A673 (cell line): ENCODE measurements at regions not wholly inside any gene's neighbourhood (a gene's known extent, or its start where the extent isn't known, plus 50 kb on each side); places are given as distances from the start of the nearest gene placed in this dataset.
"Not testable (repeated sequence)": the region's sequence is repeated elsewhere in the genome, so short reads cannot be mapped to it uniquely, and the experiment has no call there.

Experiments used
- BruUV-seq: library from RNA; stranded (reverse); fragments of 400-500 nt; replicated peaks from 2 replicates; lab custom pipeline; 2021; lab: Mats Ljungman, UMichigan
- CTCF ChIA-PET: fragments of 300-600 bp; sonication (Branson Sonifier 250); formaldehyde crosslinking; loops from one replicate; lab custom pipeline; 2022; ENCODE audit warnings: antibody characterized with exemption; lab: Charles Lee
- POLR2A ChIA-PET: fragments of 300-600 bp; sonication (Branson Sonifier 250); formaldehyde crosslinking; loops from one replicate; lab custom pipeline; 2022; ENCODE audit warnings: antibody characterized with exemption; ENCODE audit not compliant: low non-redundant PET; lab: Charles Lee
- DNase-seq: peaks from one replicate; pipeline ENCODE4 v3.0.0-alpha.2; 2015; ENCODE audit warnings: low spot score
- H3K27ac ChIP-seq: fragments of 200-600 bp; sonication (generic); 2 replicates; pipeline ENCODE4 v1.5.1; 2016; ENCODE audit warnings: mixed run types, low read depth, mild to moderate bottlenecking, mixed read lengths, antibody characterized with exemption, low read length; ENCODE audit not compliant: poor library complexity, severe bottlenecking
- H3K27me3 ChIP-seq: fragments of 200-600 bp; sonication (generic); replicated peaks from 2 replicates; pipeline ENCODE4 v1.6.1; 2017; ENCODE audit warnings: mixed run types, low read depth, mild to moderate bottlenecking, mixed read lengths, antibody characterized with exemption, low read length; ENCODE audit not compliant: insufficient read depth, poor library complexity
- H3K36me3 ChIP-seq: fragments of 200-600 bp; sonication (generic); 2 replicates; pipeline ENCODE4 v1.6.1; 2016; ENCODE audit warnings: mixed run types, mild to moderate bottlenecking, mixed read lengths, antibody characterized with exemption, low read length; ENCODE audit not compliant: insufficient read depth, poor library complexity, severe bottlenecking
- H3K4me1 ChIP-seq: fragments of 200-600 bp; sonication (generic); 2 replicates; pipeline ENCODE4 v1.6.1; 2017; ENCODE audit warnings: mixed run types, mild to moderate bottlenecking, mixed read lengths, antibody characterized with exemption, low read length; ENCODE audit not compliant: insufficient read depth, poor library complexity, severe bottlenecking
- H3K4me3 ChIP-seq: fragments of 200-600 bp; sonication (generic); 2 replicates; pipeline ENCODE4 v1.5.1; 2016; ENCODE audit warnings: low read depth, mixed run types, mild to moderate bottlenecking, mixed read lengths, low read length; ENCODE audit not compliant: poor library complexity, severe bottlenecking
- H3K9me3 ChIP-seq: fragments of 200-600 bp; sonication (generic); 2 replicates; pipeline ENCODE4 v1.6.1; 2016; ENCODE audit warnings: mixed run types, low read depth, mild to moderate bottlenecking, mixed read lengths, antibody characterized with exemption, low read length; ENCODE audit not compliant: poor library complexity, severe bottlenecking
- CTCF ChIP-seq: fragments of 300-800, 200-600 bp; sonication (generic); conservative IDR thresholded peaks from 2 replicates; pipeline ENCODE4 v1.5.1; 2017; ENCODE audit warnings: low read depth, mild to moderate bottlenecking, antibody characterized with exemption, low read length, moderate library complexity, mixed read lengths
- EZH2 ChIP-seq: fragments of 200-600 bp; sonication (generic); IDR thresholded peaks from 2 replicates; pipeline ENCODE4 v1.6.1; 2017; ENCODE audit warnings: borderline replicate concordance, low read depth, mild to moderate bottlenecking, mixed read lengths, antibody characterized with exemption, low read length; ENCODE audit not compliant: poor library complexity, severe bottlenecking
- intact Hi-C: fragments of 100-400 bp; cut with micrococcal nuclease; formaldehyde crosslinking; loops from one replicate; pipeline ENCODE4 v1.10.0; 2022; ENCODE audit not compliant: unreplicated experiment

DNA sequence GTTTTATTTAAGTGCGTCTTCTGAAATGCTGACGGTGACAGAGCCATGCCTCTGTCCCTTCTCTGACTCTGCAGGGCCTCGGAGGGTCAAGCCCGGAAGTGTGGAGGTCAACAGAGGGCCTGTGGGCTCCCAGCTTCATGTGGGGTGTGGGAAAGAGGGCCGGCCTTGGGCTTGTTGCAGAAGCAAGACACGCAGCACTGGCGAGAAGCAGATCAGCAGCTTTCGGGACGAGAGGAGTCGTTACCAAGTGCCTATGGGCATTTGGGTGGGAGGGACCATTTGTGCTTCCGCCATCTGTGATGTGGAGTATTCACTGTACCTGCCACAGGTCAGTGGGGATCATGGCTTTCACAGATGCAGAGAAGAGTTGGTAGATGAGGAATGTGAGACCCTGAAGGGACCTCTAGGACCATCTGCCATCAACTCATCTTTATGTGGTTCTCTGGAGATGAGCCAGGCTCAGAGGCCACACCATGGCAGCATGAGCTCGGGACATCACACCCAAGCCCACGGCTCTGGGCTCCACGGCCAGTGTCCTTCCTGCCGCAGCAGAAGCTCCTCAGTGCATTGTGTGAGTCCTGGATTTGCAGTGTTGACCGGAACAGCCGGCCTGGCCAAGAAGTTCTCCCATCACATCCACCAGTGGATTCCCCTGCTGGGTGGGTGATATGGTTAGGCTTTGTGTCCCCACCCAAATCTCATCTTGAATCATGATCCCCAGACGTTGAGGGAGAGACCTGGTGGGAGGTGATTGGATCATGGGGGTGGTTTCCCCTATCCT, 590.7 kb downstream of the TBC1D22A start:
- Histone ChIP-seq H3K27ac (no peak overlapping the region), H3K9me3 (no peaks in the 10 kb centered on the region), H3K27me3 (no peaks in the 10 kb centered on the region), H3K36me3 (no peaks in the 10 kb centered on the region), H3K4me3 (no peak overlapping the region), H3K4me1 (no peaks in the 10 kb centered on the region)
- no peak for DNase-seq
- POLR2A ChIA-PET, result no interaction called here
- BruUV-seq, result no TSS peak
- CTCF ChIA-PET, result no interaction called here
- TF ChIP-seq CTCF (no peak), EZH2 (no peak)
- intact Hi-C loops, result no loop called here

- DNase-seq, result no peak
- no peak overlapping the region for H3K4me3 ChIP-seq
- H3K27me3 ChIP-seq, result no peaks in the 10 kb centered on the region
- no peaks in the 10 kb centered on the region for H3K4me1 ChIP-seq
- no peaks in the 10 kb centered on the region for H3K9me3 ChIP-seq
- no peak for TF ChIP-seq CTCF
- no peak for TF ChIP-seq EZH2
- intact Hi-C loops, result no loop called here
- CTCF ChIA-PET, result no interaction called here
- H3K27ac ChIP-seq, result no peak overlapping the region
- POLR2A ChIA-PET, result no interaction called here
- no peaks in the 10 kb centered on the region for H3K36me3 ChIP-seq
- BruUV-seq, result no TSS peak
Measured at GRCh38 chr22:47351836-47352579, 589.6 kb downstream of the TBC1D22A start.

DNA sequence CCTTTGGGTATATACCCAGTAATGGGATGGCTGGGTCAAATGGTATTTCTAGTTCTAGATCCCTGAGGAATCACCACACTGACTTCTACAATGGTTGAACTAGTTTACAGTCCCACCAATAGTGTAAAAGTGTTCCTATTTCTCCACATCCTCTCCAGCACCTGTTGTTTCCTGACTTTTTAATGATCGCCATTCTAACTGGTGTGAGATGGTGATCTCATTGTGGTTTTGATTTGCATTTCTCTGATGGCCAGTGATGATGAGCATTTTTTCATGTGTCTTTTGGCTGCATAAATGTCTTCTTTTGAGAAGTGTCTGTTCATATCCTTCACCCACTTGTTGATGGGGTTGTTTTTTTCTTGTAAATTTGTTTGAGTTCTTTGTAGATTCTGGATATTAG, 583.8 kb downstream of the TBC1D22A start:
- DNase-seq, BruUV-seq, intact Hi-C loops, H3K4me3 ChIP-seq, H3K27ac ChIP-seq, H3K27me3 ChIP-seq, POLR2A ChIA-PET, H3K9me3 ChIP-seq, CTCF ChIA-PET, H3K4me1 ChIP-seq, H3K36me3 ChIP-seq: not testable (repeated sequence)
